ENCODE measurements at regions not wholly inside any gene's neighbourhood (a gene's known extent, or its start where the extent isn't known, plus 50 kb on each side); places are given as distances from the start of the nearest gene placed in this dataset.

- intact Hi-C loops (cut with DNase I; ENCODE audit: low total_unique reads) = no loop called here
- H3K27me3 ChIP-seq = no peaks in the 10 kb centered on the region
- DNase-seq = no peak
- no peak overlapping the region for H3K4me3 ChIP-seq
- peaks cover 0 to 5% (median 0%) of the 10 kb centered on the region in 4 donors for H3K9me3 ChIP-seq
- H3K27ac ChIP-seq = no peak overlapping the region
- TF ChIP-seq POLR2A (IDR thresholded peaks at IDR 0.05) (no peak), POLR2AphosphoS5 (IDR thresholded peaks at IDR 0.05) (no peak), EP300 (IDR thresholded peaks at IDR 0.05) (no peak)
- TF ChIP-seq, protein P1, sequence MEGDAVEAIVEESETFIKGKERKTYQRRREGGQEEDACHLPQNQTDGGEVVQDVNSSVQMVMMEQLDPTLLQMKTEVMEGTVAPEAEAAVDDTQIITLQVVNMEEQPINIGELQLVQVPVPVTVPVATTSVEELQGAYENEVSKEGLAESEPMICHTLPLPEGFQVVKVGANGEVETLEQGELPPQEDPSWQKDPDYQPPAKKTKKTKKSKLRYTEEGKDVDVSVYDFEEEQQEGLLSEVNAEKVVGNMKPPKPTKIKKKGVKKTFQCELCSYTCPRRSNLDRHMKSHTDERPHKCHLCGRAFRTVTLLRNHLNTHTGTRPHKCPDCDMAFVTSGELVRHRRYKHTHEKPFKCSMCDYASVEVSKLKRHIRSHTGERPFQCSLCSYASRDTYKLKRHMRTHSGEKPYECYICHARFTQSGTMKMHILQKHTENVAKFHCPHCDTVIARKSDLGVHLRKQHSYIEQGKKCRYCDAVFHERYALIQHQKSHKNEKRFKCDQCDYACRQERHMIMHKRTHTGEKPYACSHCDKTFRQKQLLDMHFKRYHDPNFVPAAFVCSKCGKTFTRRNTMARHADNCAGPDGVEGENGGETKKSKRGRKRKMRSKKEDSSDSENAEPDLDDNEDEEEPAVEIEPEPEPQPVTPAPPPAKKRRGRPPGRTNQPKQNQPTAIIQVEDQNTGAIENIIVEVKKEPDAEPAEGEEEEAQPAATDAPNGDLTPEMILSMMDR (IDR thresholded peaks at IDR 0.05) = no peak
- 39 to 64% (median 62%) methylated on average over 1 of the region's 1 CpG for WGBS, 5 donors
- H3K4me1 ChIP-seq = no peaks in the 10 kb centered on the region
- no peaks in the 10 kb centered on the region for H3K36me3 ChIP-seq
These were observed 665.6 kb upstream of the UBE2E2 start for GRCh38 chr3:22537560-22537959.

GRCh38 chr3:22542311-22542710 is 660.8 kb upstream of the UBE2E2 start:
- Histone ChIP-seq H3K4me1 (no peaks in the 10 kb centered on the region), H3K9me3 (peaks cover 0 to 5% (median 0%) of the 10 kb centered on the region in 4 donors), H3K4me3 (no peak overlapping the region), H3K27ac (no peak overlapping the region), H3K36me3 (no peaks in the 10 kb centered on the region), H3K27me3 (no peaks in the 10 kb centered on the region)
- DNase-seq = no peak
- TF ChIP-seq, protein P1 (IDR thresholded peaks at IDR 0.05) = no peak
- TF ChIP-seq POLR2A (IDR thresholded peaks at IDR 0.05) (no peak), POLR2AphosphoS5 (IDR thresholded peaks at IDR 0.05) (no peak), EP300 (IDR thresholded peaks at IDR 0.05) (no peak)
- intact Hi-C loops (cut with DNase I; ENCODE audit: low total_unique reads) = no loop called here
- WGBS, 5 donors = 72 to 81% (median 77%) methylated on average over 2 of the region's 2 CpGs

GRCh38 chr3:22555753-22556435 is 647.2 kb upstream of the UBE2E2 start:
- H3K4me3 ChIP-seq = no peak overlapping the region
- 66 to 77% (median 72%) methylated on average over 5 of the region's 5 CpGs for WGBS, 5 donors
- DNase-seq = no peak
- TF ChIP-seq, protein P1 (IDR thresholded peaks at IDR 0.05) = no peak
- no peak for TF ChIP-seq EP300 (IDR thresholded peaks at IDR 0.05)
- TF ChIP-seq POLR2A (IDR thresholded peaks at IDR 0.05) = no peak
- no peaks in the 10 kb centered on the region for H3K36me3 ChIP-seq
- no peaks in the 10 kb centered on the region for H3K9me3 ChIP-seq
- H3K27ac ChIP-seq = no peak overlapping the region
- intact Hi-C loops (cut with DNase I; ENCODE audit: low total_unique reads) = no loop called here
- H3K27me3 ChIP-seq = no peaks in the 10 kb centered on the region
- no peaks in the 10 kb centered on the region for H3K4me1 ChIP-seq

- TF ChIP-seq EP300 (IDR thresholded peaks at IDR 0.05) = no peak
- TF ChIP-seq, protein P1 (IDR thresholded peaks at IDR 0.05) = no peak
- no peak for TF ChIP-seq POLR2AphosphoS5 (IDR thresholded peaks at IDR 0.05)
- TF ChIP-seq POLR2A (IDR thresholded peaks at IDR 0.05) = no peak
- no peak for DNase-seq
- H3K27ac ChIP-seq = no peak overlapping the region
- no peaks in the 10 kb centered on the region for H3K27me3 ChIP-seq
- H3K36me3 ChIP-seq = no peaks in the 10 kb centered on the region
- H3K4me1 ChIP-seq = peaks cover 0 to 6% (median 0%) of the 10 kb centered on the region in 4 donors
- intact Hi-C loops (cut with DNase I; ENCODE audit: low total_unique reads) = no loop called here
- no peak overlapping the region for H3K4me3 ChIP-seq
- H3K9me3 ChIP-seq = no peaks in the 10 kb centered on the region
These were observed 637.7 kb upstream of the UBE2E2 start for GRCh38 chr3:22565393-22565792.

Measured in stomach (tissue), 8 donors.